Transverse colon (tissue), 3 donors: ENCODE measurements at regions not wholly inside any gene's neighbourhood (a gene's known extent, or its start where the extent isn't known, plus 50 kb on each side); places are given as distances from the start of the nearest gene placed in this dataset.

Experiments
- POLR2A ChIP-seq: fragments of 450-650 bp; IDR thresholded peaks from one replicate; pipeline ENCODE4 v1.6.1; 2016; ENCODE audit warnings: antibody characterized with exemption, mild to moderate bottlenecking, moderate library complexity
- TF ChIP-seq, protein P1 (sequence below), 5 experiments: fragments of 200-600 bp in 3 of 5; fragments of 450-650 bp in 2 of 5; sonication (generic) in 3 of 5; IDR thresholded peaks; 1 replicate in 2 of 5; 2 replicates in 3 of 5; pipeline ENCODE4 v1.5.1; 2016 to 2017; ENCODE audit warnings: antibody characterized with exemption in 5 of 5, inconsistent platforms in 3 of 5, mild to moderate bottlenecking in 2 of 5, moderate library complexity in 1 of 5

DNA sequence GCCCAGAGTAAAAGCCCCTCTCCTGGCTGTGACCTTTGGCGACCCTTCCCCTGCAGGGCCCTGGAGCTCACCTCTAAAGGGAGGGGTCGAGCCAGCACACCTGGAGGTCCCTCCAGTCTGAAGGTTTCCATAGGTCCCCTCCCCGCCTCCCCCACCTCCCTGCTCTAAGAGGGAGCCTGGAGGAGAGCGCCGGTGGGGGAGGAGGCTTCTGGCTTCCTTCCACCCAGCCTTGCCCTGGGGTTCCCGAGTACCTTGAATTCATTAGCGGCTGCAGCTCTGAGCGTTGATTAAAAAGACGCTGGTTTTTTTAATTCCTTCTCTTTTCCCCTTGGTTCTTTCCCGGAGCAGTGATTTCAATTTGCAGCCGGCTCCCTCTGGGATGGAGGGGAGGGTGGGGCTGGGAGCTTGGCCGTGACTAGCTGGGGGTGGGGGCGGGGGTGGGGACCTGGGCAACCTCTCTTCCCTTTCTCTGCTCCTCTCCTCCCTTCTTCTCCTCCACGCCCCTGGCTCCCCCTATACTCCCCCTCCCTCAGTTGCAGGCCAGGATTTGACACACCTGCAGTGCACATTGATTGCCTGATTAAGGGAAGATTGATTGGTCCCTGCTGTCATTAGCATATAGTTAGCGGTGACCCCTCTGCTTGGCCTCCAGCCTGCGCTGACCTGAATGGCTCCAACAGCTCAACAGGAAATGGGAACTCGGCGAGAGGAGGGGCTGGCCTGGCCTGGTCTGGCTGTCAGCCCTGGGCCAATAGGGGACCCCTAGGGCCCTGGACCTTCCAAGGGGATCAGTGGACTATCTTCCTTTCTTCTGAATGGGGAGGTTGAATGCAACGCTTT is 67.5 kb upstream of the RAPGEF1 start:
- TF ChIP-seq, protein P1, sequence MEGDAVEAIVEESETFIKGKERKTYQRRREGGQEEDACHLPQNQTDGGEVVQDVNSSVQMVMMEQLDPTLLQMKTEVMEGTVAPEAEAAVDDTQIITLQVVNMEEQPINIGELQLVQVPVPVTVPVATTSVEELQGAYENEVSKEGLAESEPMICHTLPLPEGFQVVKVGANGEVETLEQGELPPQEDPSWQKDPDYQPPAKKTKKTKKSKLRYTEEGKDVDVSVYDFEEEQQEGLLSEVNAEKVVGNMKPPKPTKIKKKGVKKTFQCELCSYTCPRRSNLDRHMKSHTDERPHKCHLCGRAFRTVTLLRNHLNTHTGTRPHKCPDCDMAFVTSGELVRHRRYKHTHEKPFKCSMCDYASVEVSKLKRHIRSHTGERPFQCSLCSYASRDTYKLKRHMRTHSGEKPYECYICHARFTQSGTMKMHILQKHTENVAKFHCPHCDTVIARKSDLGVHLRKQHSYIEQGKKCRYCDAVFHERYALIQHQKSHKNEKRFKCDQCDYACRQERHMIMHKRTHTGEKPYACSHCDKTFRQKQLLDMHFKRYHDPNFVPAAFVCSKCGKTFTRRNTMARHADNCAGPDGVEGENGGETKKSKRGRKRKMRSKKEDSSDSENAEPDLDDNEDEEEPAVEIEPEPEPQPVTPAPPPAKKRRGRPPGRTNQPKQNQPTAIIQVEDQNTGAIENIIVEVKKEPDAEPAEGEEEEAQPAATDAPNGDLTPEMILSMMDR (IDR thresholded peaks at IDR 0.05), result no peak
- no peak for TF ChIP-seq POLR2A
